ENCODE measurements at regions not wholly inside any gene's neighbourhood (a gene's known extent, or its start where the extent isn't known, plus 50 kb on each side); places are given as distances from the start of the nearest gene placed in this dataset.

DNA sequence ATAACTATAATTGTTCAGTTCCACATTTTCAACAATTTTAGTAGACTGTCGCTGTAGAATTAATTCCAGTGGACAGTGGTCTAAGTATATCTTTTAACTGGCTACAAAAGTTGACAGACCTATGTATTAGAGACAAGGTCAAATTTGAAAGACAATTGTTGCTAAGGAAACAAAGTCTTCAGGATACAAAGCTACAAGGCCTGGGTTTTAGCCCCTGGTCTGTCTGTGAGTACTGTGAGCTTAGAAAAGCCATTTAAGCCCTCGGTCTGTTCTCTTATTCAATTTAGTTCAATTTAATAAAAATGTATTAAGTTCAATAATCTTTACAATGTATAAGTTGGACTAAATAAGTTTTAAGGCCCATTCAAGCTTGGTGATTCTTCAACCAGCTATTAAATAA, 352.5 kb downstream of the HDGFL1 start:
- TF ChIP-seq, protein P1, sequence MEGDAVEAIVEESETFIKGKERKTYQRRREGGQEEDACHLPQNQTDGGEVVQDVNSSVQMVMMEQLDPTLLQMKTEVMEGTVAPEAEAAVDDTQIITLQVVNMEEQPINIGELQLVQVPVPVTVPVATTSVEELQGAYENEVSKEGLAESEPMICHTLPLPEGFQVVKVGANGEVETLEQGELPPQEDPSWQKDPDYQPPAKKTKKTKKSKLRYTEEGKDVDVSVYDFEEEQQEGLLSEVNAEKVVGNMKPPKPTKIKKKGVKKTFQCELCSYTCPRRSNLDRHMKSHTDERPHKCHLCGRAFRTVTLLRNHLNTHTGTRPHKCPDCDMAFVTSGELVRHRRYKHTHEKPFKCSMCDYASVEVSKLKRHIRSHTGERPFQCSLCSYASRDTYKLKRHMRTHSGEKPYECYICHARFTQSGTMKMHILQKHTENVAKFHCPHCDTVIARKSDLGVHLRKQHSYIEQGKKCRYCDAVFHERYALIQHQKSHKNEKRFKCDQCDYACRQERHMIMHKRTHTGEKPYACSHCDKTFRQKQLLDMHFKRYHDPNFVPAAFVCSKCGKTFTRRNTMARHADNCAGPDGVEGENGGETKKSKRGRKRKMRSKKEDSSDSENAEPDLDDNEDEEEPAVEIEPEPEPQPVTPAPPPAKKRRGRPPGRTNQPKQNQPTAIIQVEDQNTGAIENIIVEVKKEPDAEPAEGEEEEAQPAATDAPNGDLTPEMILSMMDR (IDR thresholded peaks at IDR 0.05), result no peak
- TF ChIP-seq POLR2A (IDR thresholded peaks at IDR 0.05), result no peak

All from stomach (tissue), 4 donors.